GM19468 (cell line): ENCODE measurements at regions not wholly inside any gene's neighbourhood (a gene's known extent, or its start where the extent isn't known, plus 50 kb on each side); places are given as distances from the start of the nearest gene placed in this dataset.

ENCODE experiments used
- ATAC-seq: cut with Tn5 transposase; IDR thresholded peaks from one replicate; pipeline ENCODE4 v1.9.1; 2021; ENCODE audit warnings: mild to moderate bottlenecking, moderate library complexity, moderate number of reproducible peaks; ENCODE audit not compliant: unreplicated experiment; ENCODE audit errors: extremely low read depth

DNA sequence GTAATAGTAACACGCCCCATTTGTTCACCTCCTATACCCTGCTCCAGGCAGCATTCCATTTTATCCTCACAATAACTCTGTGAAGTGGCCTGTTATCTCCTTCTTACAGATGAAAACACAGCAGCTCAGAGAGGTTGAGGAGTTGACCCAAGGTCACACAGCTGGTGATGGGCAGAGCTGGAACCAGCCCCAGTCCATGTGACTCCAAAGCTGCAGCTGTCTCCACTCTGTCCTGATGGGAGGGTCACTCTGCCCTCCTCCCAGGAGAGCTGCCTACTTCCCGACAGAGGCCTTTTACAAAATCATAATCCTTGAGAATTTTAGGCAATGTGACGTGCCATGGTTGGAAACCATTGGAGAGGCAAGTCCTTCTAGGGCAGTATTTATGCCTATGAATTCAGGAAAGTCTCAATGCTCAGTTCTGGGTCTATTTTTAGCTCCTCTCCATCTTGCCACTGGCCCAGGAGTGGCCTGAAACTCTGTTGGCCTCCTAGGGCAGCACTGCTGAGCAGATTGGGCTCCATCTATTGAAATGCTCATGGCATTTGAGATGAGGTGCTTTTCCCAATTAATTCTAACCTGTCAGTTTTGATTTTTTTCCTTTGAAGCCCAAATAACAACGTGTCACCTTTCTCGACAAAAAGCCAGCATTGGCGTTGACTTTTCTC lies 50.1 kb upstream of the KCNK12 start:
- ATAC-seq = no peak
